DMS114 treated with DMSO at 0.1 percent for 48 hours (cell line): ENCODE measurements at regions not wholly inside any gene's neighbourhood (a gene's known extent, or its start where the extent isn't known, plus 50 kb on each side); places are given as distances from the start of the nearest gene placed in this dataset.

Experiments
- DNase-seq: peaks from one replicate; lab custom pipeline; 2025; ENCODE audit not compliant: unreplicated experiment; lab: John Stamatoyannopoulos, UW

GRCh38 chr10:44593952-44594351, 209.1 kb upstream of the CXCL12 start:
- DNase-seq, result no peak

GRCh38 chr10:44607116-44607515, 222.2 kb upstream of the CXCL12 start:
- no peak for DNase-seq

GRCh38 chr10:44618910-44619309, 234.0 kb upstream of the CXCL12 start:
- no peak for DNase-seq

- no peak for DNase-seq
These were observed 234.6 kb upstream of the CXCL12 start for GRCh38 chr10:44619521-44619920.

GRCh38 chr10:44619975-44620374, 235.1 kb upstream of the CXCL12 start:
- no peak for DNase-seq

- no peak for DNase-seq
These were observed 242.9 kb upstream of the CXCL12 start for GRCh38 chr10:44627591-44628354.

GRCh38 chr10:44628921-44629320, 244.0 kb upstream of the CXCL12 start:
- no peak for DNase-seq

GRCh38 chr10:44635176-44635575, 250.3 kb upstream of the CXCL12 start:
- DNase-seq, result no peak

GRCh38 chr10:44636625-44637024, 251.7 kb upstream of the CXCL12 start:
- DNase-seq, result no peak

- no peak for DNase-seq
These were observed 255.5 kb upstream of the CXCL12 start for GRCh38 chr10:44640429-44640828.

- DNase-seq, result no peak
These were observed 262.6 kb upstream of the CXCL12 start for GRCh38 chr10:44647473-44647872.

GRCh38 chr10:44647877-44648542, 263.1 kb upstream of the CXCL12 start:
- DNase-seq, result no peak

- DNase-seq, result no peak
These were observed 260.2 kb upstream of the TMEM72 start for GRCh38 chr10:44650691-44651661.

- DNase-seq, result no peak
These were observed 259.3 kb upstream of the TMEM72 start for GRCh38 chr10:44651834-44652233.

GRCh38 chr10:44659320-44659719, 251.8 kb upstream of the TMEM72 start:
- DNase-seq, result no peak

GRCh38 chr10:44660271-44660670, 250.9 kb upstream of the TMEM72 start:
- DNase-seq, result no peak

GRCh38 chr10:44662051-44662450, 249.1 kb upstream of the TMEM72 start:
- DNase-seq, result no peak

- no peak for DNase-seq
These were observed 242.8 kb upstream of the TMEM72 start for GRCh38 chr10:44668336-44668735.

GRCh38 chr10:44671319-44671718, 239.8 kb upstream of the TMEM72 start:
- no peak for DNase-seq

GRCh38 chr10:44673245-44673983, 237.7 kb upstream of the TMEM72 start:
- no peak for DNase-seq
